GM23338 (cell line): ENCODE measurements at regions not wholly inside any gene's neighbourhood (a gene's known extent, or its start where the extent isn't known, plus 50 kb on each side); places are given as distances from the start of the nearest gene placed in this dataset.

Experiments
- ATAC-seq: fragments of 200-7000 bp; cut with Tn5 transposase; 3 replicates; pipeline ENCODE4 v1.9.1; 2020
- DNase-seq: peaks from one replicate; pipeline ENCODE4 v3.0.0-alpha.2; 2015; ENCODE audit warnings: low spot score
- H2AFZ ChIP-seq: fragments of 200-600 bp; sonication (generic); 2 replicates; pipeline ENCODE4 v1.8.0; 2016; ENCODE audit warnings: antibody characterized with exemption, mild to moderate bottlenecking, moderate library complexity
- H3F3A ChIP-seq: fragments of 200-600 bp; sonication (generic); replicated peaks from 2 replicates; pipeline ENCODE4 v1.8.0; 2017; ENCODE audit warnings: antibody characterized with exemption, mixed run types, low read depth
- H3K27ac ChIP-seq: fragments of 200-600 bp; sonication (generic); 2 replicates; pipeline ENCODE4 v1.6.1; 2016; ENCODE audit warnings: low read depth
- H3K27me3 ChIP-seq: fragments of 200-600 bp; sonication (generic); 2 replicates; pipeline ENCODE4 v1.8.0; 2016; ENCODE audit warnings: mild to moderate bottlenecking, mixed run types, moderate library complexity; ENCODE audit not compliant: insufficient read depth
- H3K36me3 ChIP-seq: fragments of 200-600 bp; sonication (generic); 2 replicates; pipeline ENCODE4 v1.8.0; 2016; ENCODE audit warnings: mild to moderate bottlenecking; ENCODE audit not compliant: insufficient read depth
- H3K4me1 ChIP-seq: fragments of 200-600 bp; sonication (generic); 2 replicates; pipeline ENCODE4 v1.8.0; 2016; ENCODE audit warnings: mild to moderate bottlenecking, moderate library complexity; ENCODE audit not compliant: insufficient read depth
- H3K4me2 ChIP-seq: fragments of 200-600 bp; sonication (generic); 2 replicates; pipeline ENCODE4 v1.7.1; 2017; ENCODE audit warnings: mixed run types
- H3K4me3 ChIP-seq: fragments of 200-600 bp; sonication (generic); 2 replicates; pipeline ENCODE4 v1.6.1; 2016; ENCODE audit warnings: mixed run types
- H3K79me2 ChIP-seq: fragments of 200-600 bp; sonication (generic); replicated peaks from 2 replicates; pipeline ENCODE4 v1.8.0; 2017; ENCODE audit warnings: mild to moderate bottlenecking; ENCODE audit not compliant: insufficient read depth
- H3K9me2 ChIP-seq: fragments of 200-600 bp; sonication (generic); 2 replicates; pipeline ENCODE4 v1.8.0; 2017; ENCODE audit not compliant: insufficient read depth
- H4K20me1 ChIP-seq: fragments of 200-600 bp; sonication (generic); replicated peaks from 2 replicates; pipeline ENCODE4 v1.8.0; 2017; ENCODE audit warnings: mild to moderate bottlenecking; ENCODE audit not compliant: insufficient read depth
- H3K27ac Mint-ChIP-seq: 2 replicates; pipeline ENCODE4 v1.8.0; 2020; ENCODE audit warnings: inconsistent platforms, mild to moderate bottlenecking, moderate library complexity, mixed read lengths
- H3K27me3 Mint-ChIP-seq: 3 replicates; pipeline ENCODE4 v1.8.0; 2022; ENCODE audit warnings: low read depth, mild to moderate bottlenecking, moderate library complexity, mixed read lengths, inconsistent platforms; ENCODE audit not compliant: insufficient read depth, poor library complexity
- H3K36me3 Mint-ChIP-seq: 3 replicates; pipeline ENCODE4 v1.8.0; 2021; ENCODE audit warnings: low read depth, mild to moderate bottlenecking, inconsistent platforms, moderate library complexity, mixed read lengths
- H3K4me1 Mint-ChIP-seq: 3 replicates; pipeline ENCODE4 v1.8.0; 2020; ENCODE audit warnings: mild to moderate bottlenecking, inconsistent platforms, mixed read lengths
- H3K4me3 Mint-ChIP-seq: 3 replicates; pipeline ENCODE4 v1.8.0; 2021; ENCODE audit warnings: moderate library complexity, mild to moderate bottlenecking, inconsistent platforms, mixed read lengths
- H3K9me3 Mint-ChIP-seq: 3 replicates; pipeline ENCODE4 v1.8.0; 2020; ENCODE audit warnings: moderate library complexity, mild to moderate bottlenecking, inconsistent platforms, mixed read lengths
- CREB1 ChIP-seq: fragments of 250-450 bp; sonication (Bioruptor Pico); IDR thresholded peaks from 2 replicates; pipeline ENCODE4 v1.5.0; 2020; ENCODE audit warnings: low read depth, mild to moderate bottlenecking, moderate library complexity
- CTCF ChIP-seq, 2 experiments: fragments of 200-600 bp in 1 of 2; sonication (generic) in 1 of 2; conservative IDR thresholded peaks; 2 replicates each; pipeline versions ENCODE4 v1.5.1 to v1.6.1; 2016 to 2017; ENCODE audit warnings: antibody characterized with exemption in 2 of 2, low read depth in 2 of 2, mild to moderate bottlenecking in 2 of 2, moderate library complexity in 1 of 2
- EZH2 ChIP-seq: fragments of 200-600 bp; sonication (generic); IDR thresholded peaks from one replicate; pipeline ENCODE4 v1.8.0; 2017; ENCODE audit warnings: antibody characterized with exemption, mild to moderate bottlenecking, low read depth; ENCODE audit not compliant: unreplicated experiment
- JUNB ChIP-seq: IDR thresholded peaks from one replicate; pipeline ENCODE4 v1.6.1; 2016; ENCODE audit warnings: antibody characterized with exemption; ENCODE audit not compliant: unreplicated experiment
- ZNF114 ChIP-seq: fragments of 250-450 bp; sonication (Bioruptor Pico); IDR thresholded peaks from 2 replicates; pipeline ENCODE4 v1.5.0; 2020; ENCODE audit warnings: mild to moderate bottlenecking, moderate library complexity
- ZNF331 ChIP-seq: fragments of 250-450 bp; sonication (Bioruptor Pico); IDR thresholded peaks from 2 replicates; pipeline ENCODE4 v1.5.0; 2020; ENCODE audit warnings: low read depth, mild to moderate bottlenecking, moderate library complexity
- ZNF462 ChIP-seq: fragments of 250-450 bp; sonication (Bioruptor Pico); IDR thresholded peaks from 2 replicates; pipeline ENCODE4 v1.5.0; 2020; ENCODE audit warnings: mild to moderate bottlenecking, moderate library complexity

- TF ChIP-seq ZNF462 (no peak), CREB1 (no peak), CTCF (conservative IDR thresholded peaks at IDR 0.05; ENCODE audit: low read depth in 2 of 2) (no peak)
Observed at GRCh38 chrX:46169808-46170207, 375.4 kb downstream of the ZNF674 start (continued).

GRCh38 chrX:46168254-46168653 is 377.0 kb downstream of the ZNF674 start:
- ATAC-seq, result no peak
- H3K36me3 Mint-ChIP-seq, result peaks cover 2% of the 10 kb centered on the region; the same call in 1 of the 3 replicates
- no peak for DNase-seq
- no peaks in the 10 kb centered on the region for H3K9me2 ChIP-seq
- H3K4me1 ChIP-seq, result no peaks in the 10 kb centered on the region
- H3K27ac Mint-ChIP-seq, result no peak overlapping the region
- no peaks in the 10 kb centered on the region for H3K36me3 ChIP-seq
- H3K4me2 ChIP-seq, result no peak overlapping the region
- H3K4me3 Mint-ChIP-seq, result no peak overlapping the region
- H3K4me3 ChIP-seq, result no peak overlapping the region
- H3K79me2 ChIP-seq, result no peaks in the 10 kb centered on the region
- H2AFZ ChIP-seq, result no peak overlapping the region
- no peaks in the 10 kb centered on the region for H3K27me3 Mint-ChIP-seq
- no peaks in the 10 kb centered on the region for H3K9me3 Mint-ChIP-seq
- H4K20me1 ChIP-seq, result no peaks in the 10 kb centered on the region
- H3K4me1 Mint-ChIP-seq, result no peaks in the 10 kb centered on the region
- no peak overlapping the region for H3K27ac ChIP-seq
- no peaks in the 10 kb centered on the region for H3F3A ChIP-seq
- no peaks in the 10 kb centered on the region for H3K27me3 ChIP-seq
- TF ChIP-seq EZH2 (no peak), ZNF331 (CRISPR knock-in tag) (no peak), ZNF114 (CRISPR knock-in tag) (no peak), JUNB (no peak), ZNF462 (no peak)
